GM12878 (cell line): ENCODE measurements at regions not wholly inside any gene's neighbourhood (a gene's known extent, or its start where the extent isn't known, plus 50 kb on each side); places are given as distances from the start of the nearest gene placed in this dataset.

Source experiments
- ATF7 ChIP-seq: fragments of 450-650 bp; IDR thresholded peaks from 2 replicates; pipeline ENCODE4 v1.6.1; 2016; ENCODE audit warnings: low read depth, mild to moderate bottlenecking
- BCLAF1 ChIP-seq: fragments of 450-650 bp; IDR thresholded peaks from 2 replicates; pipeline ENCODE4 v1.6.1; 2017; ENCODE audit warnings: antibody characterized with exemption, mild to moderate bottlenecking, moderate library complexity
- CUX1 ChIP-seq: IDR thresholded peaks from 2 replicates; pipeline ENCODE4 v1.6.1; 2012; ENCODE audit warnings: improper control_type of control experiment, low read depth, low read length; ENCODE audit not compliant: insufficient replicate concordance
- E2F4 ChIP-seq: IDR thresholded peaks from 2 replicates; pipeline ENCODE4 v1.6.1; 2012; ENCODE audit warnings: low read depth, low read length, improper control_type of control experiment
- EGR1 ChIP-seq, 2 experiments: IDR thresholded peaks; 1 replicate in 1 of 2; 2 replicates in 1 of 2; pipeline ENCODE4 v1.6.1; 2011 to 2012; ENCODE audit warnings: low read depth in 2 of 2, low read length in 2 of 2, borderline replicate concordance in 1 of 2, mild to moderate bottlenecking in 1 of 2, moderate library complexity in 1 of 2
- NFXL1 ChIP-seq: fragments of 450-650 bp; IDR thresholded peaks from 2 replicates; pipeline ENCODE4 v1.6.1; 2017; ENCODE audit warnings: antibody characterized with exemption, mild to moderate bottlenecking, borderline replicate concordance
- RAD21 ChIP-seq: IDR thresholded peaks from 2 replicates; pipeline ENCODE4 v1.6.1; 2011; ENCODE audit warnings: mild to moderate bottlenecking, low read depth, low read length, moderate library complexity; ENCODE audit not compliant: insufficient read depth
- YBX1 ChIP-seq: fragments of 450-650 bp; IDR thresholded peaks from 2 replicates; pipeline ENCODE4 v1.6.1; 2016; ENCODE audit warnings: antibody characterized with exemption
- ZBED1 ChIP-seq: IDR thresholded peaks from 2 replicates; pipeline ENCODE4 v1.6.1; 2016; ENCODE audit warnings: borderline replicate concordance
- ZNF24 ChIP-seq: fragments of 450-650 bp; IDR thresholded peaks from 2 replicates; pipeline ENCODE4 v1.6.1; 2017; ENCODE audit warnings: antibody characterized with exemption, mild to moderate bottlenecking
- ZSCAN29 ChIP-seq: fragments of 450-650 bp; IDR thresholded peaks from 2 replicates; pipeline ENCODE4 v1.6.1; 2017; ENCODE audit warnings: mild to moderate bottlenecking, moderate library complexity

- no peak for TF ChIP-seq BCLAF1
- TF ChIP-seq ZBED1 = no peak
- no peak for TF ChIP-seq ZNF24
- no peak for TF ChIP-seq ZSCAN29
- no peak for TF ChIP-seq YBX1
- no peak for TF ChIP-seq RAD21
- TF ChIP-seq E2F4 = no peak
- TF ChIP-seq NFXL1 = no peak
- TF ChIP-seq ATF7 = no peak
- no peak for TF ChIP-seq CUX1
- TF ChIP-seq EGR1 (IDR thresholded peaks at IDR 0.05; ENCODE audit: borderline replicate concordance in 1 of 2, low read depth in 2 of 2, low read length in 2 of 2) = no peak
Measured at GRCh38 chr7:52085610-52086009, 769.0 kb upstream of the COBL start (continued).
